ENCODE measurements at regions not wholly inside any gene's neighbourhood (a gene's known extent, or its start where the extent isn't known, plus 50 kb on each side); places are given as distances from the start of the nearest gene placed in this dataset.
A peak's percentile ranks its signal among the peaks of the same experiment; 100 is the strongest.

GRCh38 chr16:24427840-24428239 is 111.5 kb upstream of the RBBP6 start:
- DNase-seq (ENCODE audit: low read depth, low spot score) (no peak), FAIRE-seq (no peak), ATAC-seq (peak; percentile 27; the same call in 2 of the 3 replicates)
- Histone ChIP-seq H3K4me3 (no peak overlapping the region), H4K20me1 (ENCODE audit: control insufficient read depth, insufficient read depth) (no peaks in the 10 kb centered on the region), H3K79me2 (ENCODE audit: control insufficient read depth, insufficient read depth, low read length) (no peaks in the 10 kb centered on the region), H3K27ac (ENCODE audit: control insufficient read depth, insufficient read depth) (no peak overlapping the region), H3K4me1 (ENCODE audit: control insufficient read depth, insufficient read depth, low read length) (no peaks in the 10 kb centered on the region), H3K27me3 (replicated peaks in 1 of 2; ENCODE audit: control insufficient read depth in 2 of 2, insufficient read depth in 2 of 2, low read length in 1 of 2) (no peaks in the 10 kb centered on the region), H3K4me2 (ENCODE audit: control insufficient read depth, insufficient read depth) (no peak overlapping the region), H3K36me3 (ENCODE audit: control insufficient read depth in 2 of 2, insufficient read depth in 2 of 2, low read length in 1 of 2) (no peaks in the 10 kb centered on the region), H3K9ac (ENCODE audit: control insufficient read depth, insufficient read depth, low read length) (no peak overlapping the region), H3K9me3 (replicated peaks; ENCODE audit: control insufficient read depth, insufficient read depth, low read length) (no peaks in the 10 kb centered on the region), H2AFZ (ENCODE audit: control insufficient read depth, low read depth, low read length) (no peak overlapping the region)
- SMC1A ChIA-PET (ENCODE audit: uncharacterized antibody, unreplicated experiment), result no interaction called here
- intact Hi-C loops (cut with micrococcal nuclease; ENCODE audit: unreplicated experiment) (no loop called here), in situ Hi-C loops (cut with MboI) (no loop called here)
- POLR2A ChIA-PET, result no interaction called here
- CTCF ChIA-PET, result interaction anchor here (1.7 kb wide), 1 partner anchor 10 kb away, joined by 3 read pairs; no protein-coding TSS in a partner anchor
- 0% methylated on average over 2 of the region's 2 CpGs for WGBS (ENCODE audit: insufficient coverage, insufficient replicate concordance, low lambda C conversion rate, missing lambda C conversion rate)
- BruUV-seq (replicated peaks), result no TSS peak
- RAD21 ChIA-PET (ENCODE audit: unreplicated experiment), result no interaction called here
- TF ChIP-seq JUNB (IDR thresholded peaks at IDR 0.05) (peak; percentile 48), ESRRA (IDR thresholded peaks at IDR 0.05; ENCODE audit: low read length) (no peak), ZNF274 (IDR thresholded peaks at IDR 0.05; ENCODE audit: insufficient read depth, insufficient read length) (no peak)

GRCh38 chr16:24428756-24429155 is 110.6 kb upstream of the RBBP6 start:
- ChIA-PET SMC1A (ENCODE audit: uncharacterized antibody, unreplicated experiment) (interaction anchor here (0.7 to 1.1 kb wide), 2 partner anchors 10 to 1011 kb away, joined by 3 read pairs; no protein-coding TSS in a partner anchor), RAD21 (ENCODE audit: unreplicated experiment) (no interaction called here), CTCF (interaction anchor here (1.7 kb wide), 1 partner anchor 11 kb away, joined by 3 read pairs; no protein-coding TSS in a partner anchor), POLR2A (no interaction called here)
- Histone ChIP-seq H3K9ac (ENCODE audit: control insufficient read depth, insufficient read depth, low read length) (no peak overlapping the region), H3K27ac (ENCODE audit: control insufficient read depth, insufficient read depth) (no peak overlapping the region), H2AFZ (ENCODE audit: control insufficient read depth, low read depth, low read length) (no peak overlapping the region), H3K36me3 (ENCODE audit: control insufficient read depth in 2 of 2, insufficient read depth in 2 of 2, low read length in 1 of 2) (no peaks in the 10 kb centered on the region), H3K4me2 (ENCODE audit: control insufficient read depth, insufficient read depth) (no peak overlapping the region), H3K27me3 (replicated peaks in 1 of 2; ENCODE audit: control insufficient read depth in 2 of 2, insufficient read depth in 2 of 2, low read length in 1 of 2) (no peaks in the 10 kb centered on the region), H3K4me3 (no peak overlapping the region), H3K79me2 (ENCODE audit: control insufficient read depth, insufficient read depth, low read length) (no peaks in the 10 kb centered on the region), H4K20me1 (ENCODE audit: control insufficient read depth, insufficient read depth) (no peaks in the 10 kb centered on the region), H3K9me3 (replicated peaks; ENCODE audit: control insufficient read depth, insufficient read depth, low read length) (no peaks in the 10 kb centered on the region), H3K4me1 (ENCODE audit: control insufficient read depth, insufficient read depth, low read length) (no peaks in the 10 kb centered on the region)
- FAIRE-seq, result no peak
- no peak for ATAC-seq
- WGBS (ENCODE audit: insufficient coverage, insufficient replicate concordance, low lambda C conversion rate, missing lambda C conversion rate), result 0% methylated on average over 2 of the region's 2 CpGs
- DNase-seq (ENCODE audit: low read depth, low spot score), result no peak
- TF ChIP-seq ZNF592 (IDR thresholded peaks at IDR 0.05), result no peak
- TF ChIP-seq SKIL (IDR thresholded peaks at IDR 0.05; ENCODE audit: low read depth, poor library complexity, severe bottlenecking), result no peak
- TF ChIP-seq BHLHE40 (IDR thresholded peaks at IDR 0.05; ENCODE audit: borderline replicate concordance in 1 of 2, low read depth in 2 of 2, low read length in 1 of 2), result no peak
- in situ Hi-C loops (cut with MboI) (no loop called here), intact Hi-C loops (cut with micrococcal nuclease; ENCODE audit: unreplicated experiment) (no loop called here)
- no TSS peak for BruUV-seq (replicated peaks)

All from GM12878 (cell line).